HG03108 (cell line): ENCODE measurements at regions not wholly inside any gene's neighbourhood (a gene's known extent, or its start where the extent isn't known, plus 50 kb on each side); places are given as distances from the start of the nearest gene placed in this dataset.

Experiments used
- ATAC-seq: cut with Tn5 transposase; IDR thresholded peaks from one replicate; pipeline ENCODE4 v1.9.1; 2021; ENCODE audit warnings: moderate library complexity; ENCODE audit not compliant: unreplicated experiment

- no peak for ATAC-seq
These were observed 131.1 kb downstream of the OLFM1 start for GRCh38 chr9:135218331-135219225.

GRCh38 chr9:135219676-135220600 is 132.5 kb downstream of the OLFM1 start:
- ATAC-seq = no peak

- ATAC-seq = no peak
These were observed 133.4 kb downstream of the OLFM1 start for GRCh38 chr9:135220601-135221575.

GRCh38 chr9:135221576-135221950 is 134.1 kb downstream of the OLFM1 start:
- no peak for ATAC-seq

GRCh38 chr9:135221951-135222631 is 134.6 kb downstream of the OLFM1 start:
- ATAC-seq = no peak

- ATAC-seq = no peak
These were observed 135.7 kb downstream of the OLFM1 start for GRCh38 chr9:135222881-135223760.

- ATAC-seq = no peak
These were observed 136.4 kb downstream of the OLFM1 start for GRCh38 chr9:135223831-135224230.

- ATAC-seq = no peak
These were observed 136.9 kb downstream of the OLFM1 start for GRCh38 chr9:135224286-135224877.

GRCh38 chr9:135224921-135225541 is 137.6 kb downstream of the OLFM1 start:
- no peak for ATAC-seq

- ATAC-seq = no peak
These were observed 138.3 kb downstream of the OLFM1 start for GRCh38 chr9:135225619-135226228.

GRCh38 chr9:135226369-135227050 is 139.0 kb downstream of the OLFM1 start:
- no peak for ATAC-seq

- ATAC-seq = no peak
These were observed 140.3 kb downstream of the OLFM1 start for GRCh38 chr9:135227641-135228251.

- ATAC-seq = no peak
These were observed 141.0 kb downstream of the OLFM1 start for GRCh38 chr9:135228345-135228982.

GRCh38 chr9:135228983-135229625 is 141.6 kb downstream of the OLFM1 start:
- ATAC-seq = no peak

GRCh38 chr9:135229701-135230385 is 142.4 kb downstream of the OLFM1 start:
- ATAC-seq = no peak
